C4-2B (cell line): ENCODE measurements at regions not wholly inside any gene's neighbourhood (a gene's known extent, or its start where the extent isn't known, plus 50 kb on each side); places are given as distances from the start of the nearest gene placed in this dataset.
"Not testable (repeated sequence)": the region's sequence is repeated elsewhere in the genome, so short reads cannot be mapped to it uniquely, and the experiment has no call there.

Experiments used
- H3K27ac ChIP-seq: fragments of 450-650 bp; 2 replicates; pipeline ENCODE4 v1.5.1; 2017
- CTCF ChIP-seq: fragments of 450-650 bp; conservative IDR thresholded peaks from 2 replicates; pipeline ENCODE4 v1.5.1; 2017; ENCODE audit warnings: mild to moderate bottlenecking
- ZFX ChIP-seq: fragments of 450-650 bp; IDR thresholded peaks from 2 replicates; pipeline ENCODE4 v1.6.1; 2017

GRCh38 chr12:90710711-90711110, 244.3 kb downstream of the CCER1 start:
- TF ChIP-seq ZFX (no peak), CTCF (no peak)
- H3K27ac ChIP-seq = no peak overlapping the region

GRCh38 chr12:90706036-90706435, 248.9 kb downstream of the CCER1 start:
- no peak for TF ChIP-seq ZFX
- TF ChIP-seq CTCF = no peak
- no peak overlapping the region for H3K27ac ChIP-seq

- TF ChIP-seq ZFX (no peak), CTCF (peak; percentile 61)
- H3K27ac ChIP-seq = no peak overlapping the region
Observed at GRCh38 chr12:90695415-90695814, 259.6 kb downstream of the CCER1 start.

- no peak overlapping the region for H3K27ac ChIP-seq
- TF ChIP-seq ZFX (no peak), CTCF (no peak)
Observed at GRCh38 chr12:90690120-90690519, 264.9 kb downstream of the CCER1 start.

- H3K27ac ChIP-seq = not testable (repeated sequence)
Observed at GRCh38 chr12:90687682-90688081, 267.3 kb downstream of the CCER1 start.

GRCh38 chr12:90683871-90684270, 271.1 kb downstream of the CCER1 start:
- no peak overlapping the region for H3K27ac ChIP-seq
- no peak for TF ChIP-seq CTCF
- no peak for TF ChIP-seq ZFX

GRCh38 chr12:90682398-90682797, 272.6 kb downstream of the CCER1 start:
- H3K27ac ChIP-seq = no peak overlapping the region
- TF ChIP-seq CTCF (no peak), ZFX (no peak)

- TF ChIP-seq ZFX = no peak
- TF ChIP-seq CTCF = no peak
- H3K27ac ChIP-seq = no peak overlapping the region
Observed at GRCh38 chr12:90679674-90680073, 275.3 kb downstream of the CCER1 start.
